Smooth muscle cell (in vitro differentiated cells): ENCODE measurements at regions not wholly inside any gene's neighbourhood (a gene's known extent, or its start where the extent isn't known, plus 50 kb on each side); places are given as distances from the start of the nearest gene placed in this dataset.

Experiments
- DNase-seq: peaks from one replicate; lab custom pipeline; 2025; ENCODE audit not compliant: unreplicated experiment; lab: John Stamatoyannopoulos, UW
- H2AFZ ChIP-seq: fragments of 200-600 bp; sonication (generic); 2 replicates; pipeline ENCODE4 v1.6.0; 2016; ENCODE audit warnings: antibody characterized with exemption, low read depth, mild to moderate bottlenecking
- H3F3A ChIP-seq: fragments of 200-600 bp; sonication (generic); 2 replicates; pipeline ENCODE4 v1.6.0; 2017; ENCODE audit warnings: antibody characterized with exemption, low read depth
- H3K27ac ChIP-seq: fragments of 200-600 bp; sonication (generic); 2 replicates; pipeline ENCODE4 v1.5.1; 2016; ENCODE audit warnings: low read depth, mild to moderate bottlenecking
- H3K27me3 ChIP-seq: fragments of 200-600 bp; sonication (generic); 2 replicates; pipeline ENCODE4 v1.6.1; 2016; ENCODE audit warnings: low read depth, mild to moderate bottlenecking
- H3K36me3 ChIP-seq: fragments of 200-600 bp; sonication (generic); 2 replicates; pipeline ENCODE4 v1.5.1; 2016; ENCODE audit warnings: low read depth
- H3K4me1 ChIP-seq: fragments of 200-600 bp; sonication (generic); 2 replicates; pipeline ENCODE4 v1.5.1; 2016; ENCODE audit warnings: low read depth
- H3K4me2 ChIP-seq: fragments of 200-600 bp; sonication (generic); 2 replicates; pipeline ENCODE4 v1.6.0; 2016; ENCODE audit warnings: mild to moderate bottlenecking
- H3K4me3 ChIP-seq: fragments of 200-600 bp; sonication (generic); 2 replicates; pipeline ENCODE4 v1.5.1; 2016; ENCODE audit warnings: mild to moderate bottlenecking
- H3K79me2 ChIP-seq: fragments of 200-600 bp; sonication (generic); 2 replicates; pipeline ENCODE4 v1.6.0; 2016; ENCODE audit warnings: low read depth, mild to moderate bottlenecking
- H3K9ac ChIP-seq: fragments of 200-600 bp; sonication (generic); 2 replicates; pipeline ENCODE4 v1.6.0; 2016; ENCODE audit warnings: low read depth
- H3K9me3 ChIP-seq: fragments of 200-600 bp; sonication (generic); replicated peaks from 2 replicates; pipeline ENCODE4 v1.5.1; 2016; ENCODE audit warnings: low read depth
- H4K20me1 ChIP-seq: fragments of 200-600 bp; sonication (generic); 2 replicates; pipeline ENCODE4 v1.6.0; 2016; ENCODE audit warnings: low read depth
- CTCF ChIP-seq: fragments of 200-600 bp; sonication (generic); IDR thresholded peaks from 2 replicates; pipeline ENCODE4 v1.5.1; 2017; ENCODE audit warnings: borderline replicate concordance, mild to moderate bottlenecking, antibody characterized with exemption; ENCODE audit not compliant: insufficient read depth, poor library complexity, severe bottlenecking
- WGBS: methylation state at CpG from one replicate; pipeline ENCODE4 v1.1.7; 2016; ENCODE audit warnings: low lambda C conversion rate; 5-methylcytosine and 5-hydroxymethylcytosine counted together

GRCh38 chr17:79137015-79137788 is 62.6 kb downstream of the ENGASE start:
- no peaks in the 10 kb centered on the region for H3F3A ChIP-seq
- 89% methylated on average over 26 of the region's 26 CpGs for WGBS
- H3K27ac ChIP-seq: no peak overlapping the region
- no peak for DNase-seq
- no peaks in the 10 kb centered on the region for H3K36me3 ChIP-seq
- no peaks in the 10 kb centered on the region for H4K20me1 ChIP-seq
- H2AFZ ChIP-seq: no peak overlapping the region
- no peaks in the 10 kb centered on the region for H3K27me3 ChIP-seq
- H3K79me2 ChIP-seq: no peaks in the 10 kb centered on the region
- no peak overlapping the region for H3K9ac ChIP-seq
- H3K4me1 ChIP-seq: no peaks in the 10 kb centered on the region
- H3K9me3 ChIP-seq: no peaks in the 10 kb centered on the region
- no peak overlapping the region for H3K4me3 ChIP-seq
- TF ChIP-seq CTCF: no peak
- no peak overlapping the region for H3K4me2 ChIP-seq

DNA sequence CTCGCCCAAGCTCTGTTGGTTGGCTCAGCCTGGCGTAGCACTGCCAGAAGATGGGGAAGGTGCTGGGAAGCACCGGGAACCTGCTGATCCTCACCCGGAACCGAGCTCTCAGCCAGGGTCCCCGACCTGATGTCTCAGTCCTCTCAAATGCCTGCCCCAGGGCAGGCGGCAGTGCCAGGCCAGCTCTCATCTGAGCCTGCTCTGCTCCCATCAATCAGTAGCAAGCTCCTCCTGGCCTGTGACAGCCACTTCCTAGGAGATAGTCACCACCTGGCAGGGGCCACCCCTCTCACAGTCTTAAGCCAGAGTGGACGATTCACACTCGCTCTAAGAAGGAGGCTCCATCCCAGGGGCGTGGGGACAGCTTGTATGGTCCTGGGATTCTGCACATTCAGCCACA is 62.0 kb downstream of the ENGASE start:
- no peak overlapping the region for H2AFZ ChIP-seq
- DNase-seq: no peak
- no peaks in the 10 kb centered on the region for H3K36me3 ChIP-seq
- H3F3A ChIP-seq: no peaks in the 10 kb centered on the region
- H3K4me2 ChIP-seq: no peak overlapping the region
- H3K79me2 ChIP-seq: no peaks in the 10 kb centered on the region
- H4K20me1 ChIP-seq: no peaks in the 10 kb centered on the region
- no peak overlapping the region for H3K27ac ChIP-seq
- H3K9ac ChIP-seq: no peak overlapping the region
- H3K9me3 ChIP-seq: no peaks in the 10 kb centered on the region
- 83% methylated on average over 10 of the region's 10 CpGs for WGBS
- H3K27me3 ChIP-seq: no peaks in the 10 kb centered on the region
- no peak for TF ChIP-seq CTCF
- H3K4me1 ChIP-seq: no peaks in the 10 kb centered on the region
- H3K4me3 ChIP-seq: no peak overlapping the region
